ENCODE measurements at regions not wholly inside any gene's neighbourhood (a gene's known extent, or its start where the extent isn't known, plus 50 kb on each side); places are given as distances from the start of the nearest gene placed in this dataset.

GRCh38 chr10:110404413-110404812 is 93.3 kb upstream of the DUSP5 start:
- Histone ChIP-seq H3K23ac (ENCODE audit: low read depth, low read length, poor library complexity) (no peak overlapping the region), H3K27ac (replicated peaks; ENCODE audit: low read length) (no peak overlapping the region), H2BK12ac (ENCODE audit: low read length) (no peak overlapping the region), H4K8ac (ENCODE audit: low read depth, low read length) (no peak overlapping the region), H3K36me3 (replicated peaks in 1 of 2; ENCODE audit: control insufficient read depth in 2 of 2, insufficient read depth in 2 of 2, low read length in 2 of 2) (no peaks in the 10 kb centered on the region), H2AK5ac (ENCODE audit: low read depth, low read length) (no peak overlapping the region), H3K4ac (ENCODE audit: low read length) (no peak overlapping the region), H3K18ac (ENCODE audit: low read length) (no peak overlapping the region), H2BK120ac (ENCODE audit: low read depth, low read length) (no peak overlapping the region), H3K9ac (ENCODE audit: low read depth, low read length, poor library complexity) (no peak overlapping the region), H3K4me3 (ENCODE audit: low read length in 2 of 2) (no peak overlapping the region), H2AFZ (ENCODE audit: low read length) (no peak overlapping the region), H3K27me3 (ENCODE audit: control insufficient read depth in 3 of 3, insufficient read depth in 3 of 3, low read depth in 1 of 3, low read length in 3 of 3) (peaks cover 0 to 5% (median 0%) of the 10 kb centered on the region in 3 experiments), H2BK15ac (ENCODE audit: low read length) (no peak overlapping the region), H4K91ac (ENCODE audit: low read depth, low read length, poor library complexity) (no peak overlapping the region), H3K4me1 (ENCODE audit: control insufficient read depth in 2 of 2, insufficient read depth in 1 of 2, low read depth in 1 of 2, low read length in 2 of 2) (peaks cover 0 to 5% of the 10 kb centered on the region in 2 donors), H3K14ac (ENCODE audit: low read length) (no peak overlapping the region), H3K4me2 (ENCODE audit: insufficient read depth, low read length, poor library complexity, severe bottlenecking) (no peak overlapping the region), H3K9me3 (replicated peaks in 1 of 2; ENCODE audit: control insufficient read depth in 2 of 2, insufficient read depth in 1 of 2, low read depth in 1 of 2, low read length in 2 of 2) (no peaks in the 10 kb centered on the region), H2BK5ac (ENCODE audit: low read length) (no peak overlapping the region), H3K79me1 (ENCODE audit: low read depth, low read length) (no peaks in the 10 kb centered on the region)
- WGBS, 2 donors (ENCODE audit: extremely low coverage in 2 of 2, insufficient read length in 2 of 2, insufficient replicate concordance in 1 of 2) = no CpG with 5 or more reads among the region's 4 CpGs
- DNase-seq (ENCODE audit: low spot score) = no peak

- no peaks in the 10 kb centered on the region for H3K9me3 ChIP-seq (replicated peaks in 1 of 2; ENCODE audit: control insufficient read depth in 2 of 2, insufficient read depth in 1 of 2, low read depth in 1 of 2, low read length in 2 of 2)
- no peak overlapping the region for H2BK5ac ChIP-seq (ENCODE audit: low read length)
- no peak overlapping the region for H3K4me3 ChIP-seq (ENCODE audit: low read length in 2 of 2)
- H3K23ac ChIP-seq (ENCODE audit: low read depth, low read length, poor library complexity) = no peak overlapping the region
- H3K4ac ChIP-seq (ENCODE audit: low read length) = no peak overlapping the region
- H3K27ac ChIP-seq (replicated peaks; ENCODE audit: low read length) = no peak overlapping the region
- H3K14ac ChIP-seq (ENCODE audit: low read length) = no peak overlapping the region
- no peak overlapping the region for H2BK15ac ChIP-seq (ENCODE audit: low read length)
- H2AFZ ChIP-seq (ENCODE audit: low read length) = no peak overlapping the region
- H3K79me1 ChIP-seq (ENCODE audit: low read depth, low read length) = no peaks in the 10 kb centered on the region
- H3K4me1 ChIP-seq (ENCODE audit: control insufficient read depth in 2 of 2, insufficient read depth in 1 of 2, low read depth in 1 of 2, low read length in 2 of 2) = peaks cover 0 to 5% of the 10 kb centered on the region in 2 donors
- H3K18ac ChIP-seq (ENCODE audit: low read length) = no peak overlapping the region
- no peak overlapping the region for H4K91ac ChIP-seq (ENCODE audit: low read depth, low read length, poor library complexity)
- no peak overlapping the region for H2BK12ac ChIP-seq (ENCODE audit: low read length)
- no peak overlapping the region for H3K9ac ChIP-seq (ENCODE audit: low read depth, low read length, poor library complexity)
- no peak overlapping the region for H2AK5ac ChIP-seq (ENCODE audit: low read depth, low read length)
- no peak overlapping the region for H3K4me2 ChIP-seq (ENCODE audit: insufficient read depth, low read length, poor library complexity, severe bottlenecking)
- no peaks in the 10 kb centered on the region for H3K36me3 ChIP-seq (replicated peaks in 1 of 2; ENCODE audit: control insufficient read depth in 2 of 2, insufficient read depth in 2 of 2, low read length in 2 of 2)
- no peak overlapping the region for H4K8ac ChIP-seq (ENCODE audit: low read depth, low read length)
- WGBS, 2 donors (ENCODE audit: extremely low coverage in 2 of 2, insufficient read length in 2 of 2, insufficient replicate concordance in 1 of 2) = no CpG with 5 or more reads among the region's 8 CpGs
- no peak overlapping the region for H2BK120ac ChIP-seq (ENCODE audit: low read depth, low read length)
- DNase-seq (ENCODE audit: low spot score) = no peak
- H3K27me3 ChIP-seq (ENCODE audit: control insufficient read depth in 3 of 3, insufficient read depth in 3 of 3, low read depth in 1 of 3, low read length in 3 of 3) = peaks cover 0 to 5% (median 0%) of the 10 kb centered on the region in 3 experiments
These were observed 92.9 kb upstream of the DUSP5 start for GRCh38 chr10:110404825-110405224.

DNA sequence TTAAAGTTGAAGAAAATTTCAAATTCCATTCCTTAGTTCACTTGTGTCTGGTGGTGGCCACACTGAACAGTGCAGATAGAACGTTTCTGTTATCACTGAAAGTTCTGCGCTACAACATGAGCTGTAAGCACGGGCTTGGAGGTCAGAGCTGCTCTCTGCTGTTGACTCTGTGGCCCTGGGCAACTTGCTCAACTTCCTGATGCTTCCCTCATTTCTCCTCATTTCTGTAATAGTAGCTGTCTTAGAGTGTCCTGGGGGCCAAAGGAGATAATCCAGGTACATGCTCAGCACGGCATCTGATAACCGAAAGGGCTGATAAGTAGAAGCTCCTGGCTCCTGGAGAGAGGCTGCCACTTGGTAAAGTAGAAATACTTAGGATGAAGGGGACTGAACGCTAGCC is 92.3 kb upstream of the DUSP5 start:
- Histone ChIP-seq H3K14ac (ENCODE audit: low read length) (no peak overlapping the region), H3K36me3 (replicated peaks in 1 of 2; ENCODE audit: control insufficient read depth in 2 of 2, insufficient read depth in 2 of 2, low read length in 2 of 2) (no peaks in the 10 kb centered on the region), H2BK12ac (ENCODE audit: low read length) (no peak overlapping the region), H3K9me3 (replicated peaks in 1 of 2; ENCODE audit: control insufficient read depth in 2 of 2, insufficient read depth in 1 of 2, low read depth in 1 of 2, low read length in 2 of 2) (no peaks in the 10 kb centered on the region), H2AFZ (ENCODE audit: low read length) (no peak overlapping the region), H4K8ac (ENCODE audit: low read depth, low read length) (no peak overlapping the region), H3K18ac (ENCODE audit: low read length) (no peak overlapping the region), H2BK5ac (ENCODE audit: low read length) (no peak overlapping the region), H3K4me3 (ENCODE audit: low read length in 2 of 2) (no peak overlapping the region), H3K27me3 (ENCODE audit: control insufficient read depth in 3 of 3, insufficient read depth in 3 of 3, low read depth in 1 of 3, low read length in 3 of 3) (peaks cover 0 to 5% (median 0%) of the 10 kb centered on the region in 3 experiments), H4K91ac (ENCODE audit: low read depth, low read length, poor library complexity) (no peak overlapping the region), H2AK5ac (ENCODE audit: low read depth, low read length) (no peak overlapping the region), H3K27ac (replicated peaks; ENCODE audit: low read length) (no peak overlapping the region), H2BK15ac (ENCODE audit: low read length) (no peak overlapping the region), H3K4me1 (ENCODE audit: control insufficient read depth in 2 of 2, insufficient read depth in 1 of 2, low read depth in 1 of 2, low read length in 2 of 2) (peaks cover 0 to 5% of the 10 kb centered on the region in 2 donors), H3K4me2 (ENCODE audit: insufficient read depth, low read length, poor library complexity, severe bottlenecking) (no peak overlapping the region), H3K23ac (ENCODE audit: low read depth, low read length, poor library complexity) (no peak overlapping the region), H3K4ac (ENCODE audit: low read length) (no peak overlapping the region), H2BK120ac (ENCODE audit: low read depth, low read length) (no peak overlapping the region), H3K79me1 (ENCODE audit: low read depth, low read length) (no peaks in the 10 kb centered on the region), H3K9ac (ENCODE audit: low read depth, low read length, poor library complexity) (no peak overlapping the region)
- no CpG with 5 or more reads among the region's 6 CpGs for whole genome bisulfite sequencing, 2 donors (ENCODE audit: extremely low coverage in 2 of 2, insufficient read length in 2 of 2, insufficient replicate concordance in 1 of 2)
- DNase-seq (ENCODE audit: low spot score) = no peak

- Histone ChIP-seq H4K8ac (ENCODE audit: low read depth, low read length) (no peak overlapping the region), H3K4ac (ENCODE audit: low read length) (no peak overlapping the region), H2AFZ (ENCODE audit: low read length) (no peak overlapping the region), H2BK5ac (ENCODE audit: low read length) (no peak overlapping the region), H3K4me1 (ENCODE audit: control insufficient read depth in 2 of 2, insufficient read depth in 1 of 2, low read depth in 1 of 2, low read length in 2 of 2) (peaks cover 0 to 7% of the 10 kb centered on the region in 2 donors), H3K9me3 (replicated peaks in 1 of 2; ENCODE audit: control insufficient read depth in 2 of 2, insufficient read depth in 1 of 2, low read depth in 1 of 2, low read length in 2 of 2) (no peaks in the 10 kb centered on the region), H2BK15ac (ENCODE audit: low read length) (no peak overlapping the region), H2BK12ac (ENCODE audit: low read length) (no peak overlapping the region), H3K9ac (ENCODE audit: low read depth, low read length, poor library complexity) (no peak overlapping the region), H3K14ac (ENCODE audit: low read length) (no peak overlapping the region), H2BK120ac (ENCODE audit: low read depth, low read length) (no peak overlapping the region), H3K23ac (ENCODE audit: low read depth, low read length, poor library complexity) (no peak overlapping the region), H3K36me3 (replicated peaks in 1 of 2; ENCODE audit: control insufficient read depth in 2 of 2, insufficient read depth in 2 of 2, low read length in 2 of 2) (no peaks in the 10 kb centered on the region), H3K79me1 (ENCODE audit: low read depth, low read length) (no peaks in the 10 kb centered on the region), H3K27me3 (ENCODE audit: control insufficient read depth in 3 of 3, insufficient read depth in 3 of 3, low read depth in 1 of 3, low read length in 3 of 3) (peaks cover 0 to 5% (median 0%) of the 10 kb centered on the region in 3 experiments), H3K27ac (replicated peaks; ENCODE audit: low read length) (no peak overlapping the region), H3K18ac (ENCODE audit: low read length) (peak overlapping the region; percentile 63), H4K91ac (ENCODE audit: low read depth, low read length, poor library complexity) (no peak overlapping the region), H3K4me3 (ENCODE audit: low read length in 2 of 2) (no peak overlapping the region), H2AK5ac (ENCODE audit: low read depth, low read length) (peak overlapping the region; percentile 31), H3K4me2 (ENCODE audit: insufficient read depth, low read length, poor library complexity, severe bottlenecking) (no peak overlapping the region)
- no peak for DNase-seq (ENCODE audit: low spot score)
- WGBS, 2 donors (ENCODE audit: extremely low coverage in 2 of 2, insufficient read length in 2 of 2, insufficient replicate concordance in 1 of 2) = no CpG with 5 or more reads among the region's 8 CpGs
These were observed 90.2 kb upstream of the DUSP5 start for GRCh38 chr10:110407301-110408170.

Measured in neuronal stem cell (in vitro differentiated cells).